ENCODE measurements at regions not wholly inside any gene's neighbourhood (a gene's known extent, or its start where the extent isn't known, plus 50 kb on each side); places are given as distances from the start of the nearest gene placed in this dataset.

DNA sequence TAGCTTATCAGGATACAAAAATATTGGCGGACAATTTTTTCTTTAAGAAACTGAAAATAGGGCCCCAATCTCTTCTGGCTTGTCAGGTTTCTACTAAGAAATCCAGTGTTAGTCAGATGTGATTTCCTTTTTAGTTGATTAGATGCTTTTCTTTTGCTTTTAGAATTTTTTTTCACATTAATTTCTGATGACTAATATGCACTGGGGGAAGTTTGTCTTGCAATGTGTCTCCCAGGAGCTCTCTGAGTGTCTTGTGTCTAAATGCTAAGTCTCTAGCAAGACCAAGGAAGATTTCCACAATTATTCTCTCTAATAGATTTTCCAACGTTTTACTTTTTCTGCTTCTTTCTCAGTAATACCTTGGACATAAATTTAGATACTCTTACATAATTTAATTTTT lies 559.8 kb upstream of the TYRP1 start:
- DNase-seq (ENCODE audit: low read depth), result no peak

DNA sequence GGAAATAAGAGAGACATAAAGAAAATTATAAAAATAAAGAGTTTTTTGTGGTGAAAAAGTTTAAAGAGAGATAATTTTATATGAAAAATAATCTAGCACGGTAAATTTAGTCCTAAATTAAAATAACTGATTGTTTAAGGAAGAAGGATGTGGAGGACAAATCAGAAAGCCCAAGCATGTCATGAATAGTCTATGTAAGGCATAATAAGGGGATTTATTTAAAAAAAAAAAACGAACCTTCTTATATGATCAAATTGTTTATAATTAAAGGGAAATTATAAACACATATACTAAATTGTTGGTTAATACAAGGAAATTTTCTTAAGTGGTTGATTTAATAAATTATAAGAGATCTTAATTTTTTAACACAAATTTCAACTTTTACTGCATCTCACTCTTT lies 551.8 kb upstream of the TYRP1 start:
- DNase-seq (ENCODE audit: low read depth), result no peak

DNA sequence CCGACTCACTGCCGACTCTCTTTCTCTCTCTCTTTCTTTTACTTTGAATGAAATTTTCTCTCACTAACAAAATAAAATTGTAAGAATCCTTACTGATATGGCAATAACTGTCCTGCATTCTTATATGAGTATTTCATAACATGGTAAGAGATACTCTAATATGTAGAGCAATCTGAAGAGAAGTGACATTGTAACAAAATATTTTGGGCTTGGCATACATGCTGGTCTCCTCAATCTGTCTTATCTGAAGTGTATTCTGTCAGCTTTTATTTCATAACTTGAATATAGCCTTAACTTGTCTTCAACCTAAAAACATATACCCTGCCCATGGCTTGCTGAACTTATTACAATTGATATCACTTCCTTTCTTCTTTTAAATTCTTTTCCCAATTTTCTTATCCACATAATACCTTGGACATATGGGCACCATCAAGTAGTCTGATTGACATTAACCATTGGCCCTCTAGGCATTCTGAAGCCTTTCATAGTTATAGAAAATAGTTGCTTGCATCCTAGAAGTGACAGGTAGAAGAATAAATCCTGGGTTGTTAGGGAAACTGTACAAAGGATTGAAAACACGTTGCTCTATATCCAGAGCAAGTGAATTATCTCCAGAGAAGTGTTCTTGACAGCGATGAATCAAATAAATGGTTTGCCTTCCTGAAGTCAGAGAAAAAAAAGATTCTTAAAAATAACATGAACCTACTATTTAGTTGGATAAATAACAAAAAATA lies 537.6 kb upstream of the TYRP1 start:
- DNase-seq (ENCODE audit: low read depth), result no peak

DNA sequence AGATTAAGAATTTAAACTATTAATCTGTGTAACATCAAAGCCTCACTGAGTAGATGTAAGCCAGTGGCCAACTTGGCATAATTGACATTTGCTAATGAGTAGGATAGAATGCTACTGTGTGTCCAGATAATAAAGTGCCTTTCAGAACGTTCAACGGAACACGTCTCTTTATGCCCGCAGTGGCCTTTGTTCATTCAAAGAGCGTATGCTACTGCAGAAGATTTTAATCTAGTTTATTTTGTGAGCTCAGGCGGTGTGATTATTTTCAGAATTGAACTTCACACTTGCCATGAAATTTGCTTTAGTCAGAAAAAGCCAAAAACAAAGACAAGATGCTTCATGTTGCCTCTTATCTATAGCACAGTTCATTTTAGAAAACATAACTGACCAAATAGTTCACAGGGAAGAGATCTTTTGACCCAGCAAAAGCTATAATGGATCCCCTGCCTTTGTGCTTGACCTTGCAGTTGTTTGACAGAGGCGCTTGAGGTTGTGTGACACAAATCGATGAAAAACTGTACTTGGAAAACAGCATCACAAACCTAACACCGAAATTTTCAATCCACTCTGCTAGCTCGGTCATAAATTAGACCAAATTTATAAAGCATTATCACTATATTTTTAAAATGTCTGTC lies 530.9 kb upstream of the TYRP1 start:
- no peak for DNase-seq (ENCODE audit: low read depth)

DNA sequence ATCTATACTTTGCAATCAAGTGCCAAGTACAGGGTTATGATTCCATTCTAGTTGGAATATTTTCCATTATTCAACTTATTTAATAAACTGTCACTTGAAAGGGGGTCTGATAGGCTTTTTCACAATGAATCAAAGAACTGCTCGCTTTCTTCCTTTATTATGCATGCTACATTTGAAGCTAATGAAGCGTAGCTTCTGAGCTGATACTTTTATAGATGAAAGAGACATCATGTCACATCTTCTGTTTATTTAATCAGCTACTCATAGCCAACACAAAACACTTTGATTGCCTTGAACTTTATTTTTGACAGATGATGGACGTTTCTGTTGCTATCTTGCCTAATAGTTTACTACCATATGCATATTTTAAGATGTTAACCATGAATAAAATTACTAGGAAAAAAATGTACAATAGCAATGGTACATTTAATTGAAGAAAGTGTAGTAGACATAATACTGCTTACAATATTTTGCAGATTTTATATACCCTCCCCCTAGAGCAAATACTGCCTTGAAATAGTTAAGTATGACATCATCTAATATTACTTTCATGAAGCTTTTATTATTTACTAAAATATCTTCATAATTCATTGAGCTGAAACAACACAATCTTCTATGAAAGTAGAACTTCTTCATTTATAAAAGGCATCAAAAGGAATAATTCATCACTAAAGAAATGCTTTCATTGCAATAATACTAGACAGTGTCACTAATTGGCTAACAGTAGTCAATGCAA lies 529.3 kb upstream of the TYRP1 start:
- DNase-seq (ENCODE audit: low read depth), result no peak

- no peak for DNase-seq (ENCODE audit: low read depth)
These were observed 526.7 kb upstream of the TYRP1 start for GRCh38 chr9:12166518-12166917.

- DNase-seq (ENCODE audit: low read depth), result no peak
These were observed 522.7 kb upstream of the TYRP1 start for GRCh38 chr9:12170456-12170855.

- DNase-seq (ENCODE audit: low read depth), result no peak
These were observed 514.6 kb upstream of the TYRP1 start for GRCh38 chr9:12178634-12179033.

GRCh38 chr9:12182806-12183205 lies 510.4 kb upstream of the TYRP1 start:
- no peak for DNase-seq (ENCODE audit: low read depth)

- DNase-seq (ENCODE audit: low read depth), result no peak
These were observed 509.9 kb upstream of the TYRP1 start for GRCh38 chr9:12183321-12183720.

DNA sequence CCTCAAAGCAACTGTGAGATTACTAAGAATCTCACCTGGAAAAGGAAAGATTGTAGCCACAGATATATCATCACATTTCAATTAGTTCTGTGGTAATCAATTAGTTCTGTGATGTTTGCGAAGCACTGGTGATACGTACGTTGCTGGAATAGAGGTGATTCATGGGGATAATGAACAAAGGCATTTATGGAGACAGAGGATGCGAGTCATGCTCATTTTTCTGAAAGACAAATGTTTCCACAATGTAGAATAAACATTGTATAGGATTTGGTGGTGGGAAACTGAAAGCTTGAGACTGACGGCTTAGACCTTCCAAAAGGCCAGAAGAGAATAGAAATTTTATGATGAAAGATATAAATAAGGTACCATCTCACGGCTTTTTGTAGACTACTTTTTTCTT lies 507.3 kb upstream of the TYRP1 start:
- no peak for DNase-seq (ENCODE audit: low read depth)

DNA sequence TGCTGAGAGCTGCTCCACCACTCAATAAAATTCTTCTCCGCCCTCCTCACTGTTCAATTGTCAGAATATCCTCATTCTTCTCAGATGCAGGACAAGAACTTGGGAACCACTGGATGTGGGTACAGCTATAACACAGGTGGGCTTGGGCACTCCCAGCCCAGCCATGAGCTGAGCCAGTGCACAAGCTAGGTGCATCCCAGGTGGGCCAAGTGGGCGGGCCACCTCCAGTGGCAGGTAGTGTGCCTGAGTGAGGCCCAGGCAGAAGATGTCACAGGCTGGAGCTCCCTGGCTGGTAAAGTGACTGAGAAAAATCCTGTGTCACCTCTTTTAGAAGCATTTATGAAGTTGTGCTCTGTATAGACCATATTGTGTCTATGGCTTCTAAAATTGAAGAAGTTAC lies 501.6 kb upstream of the TYRP1 start:
- no peak for DNase-seq (ENCODE audit: low read depth)

DNA sequence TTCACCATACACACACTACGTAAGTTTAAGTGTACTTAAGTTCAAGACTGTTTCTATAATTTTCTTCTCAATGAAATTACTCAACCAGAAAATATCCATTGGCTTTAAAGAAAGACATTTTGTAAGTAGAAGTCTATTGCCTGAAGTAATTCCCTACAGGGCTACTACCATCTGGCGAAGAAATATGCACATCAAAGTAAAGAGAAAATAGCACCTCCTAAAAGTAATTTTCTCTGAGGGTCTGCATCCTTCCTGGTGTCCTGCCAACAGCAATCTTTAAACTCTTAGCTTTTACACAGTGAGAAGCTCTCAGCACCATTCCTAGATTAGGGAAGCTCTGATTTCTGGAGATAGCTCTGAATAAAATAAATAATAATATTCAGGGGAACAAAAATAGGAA lies 498.5 kb upstream of the TYRP1 start:
- DNase-seq (ENCODE audit: low read depth), result no peak

GRCh38 chr9:12195456-12195855 lies 497.7 kb upstream of the TYRP1 start:
- DNase-seq (ENCODE audit: low read depth), result no peak

- DNase-seq (ENCODE audit: low read depth), result no peak
These were observed 488.7 kb upstream of the TYRP1 start for GRCh38 chr9:12204512-12204911.

DNA sequence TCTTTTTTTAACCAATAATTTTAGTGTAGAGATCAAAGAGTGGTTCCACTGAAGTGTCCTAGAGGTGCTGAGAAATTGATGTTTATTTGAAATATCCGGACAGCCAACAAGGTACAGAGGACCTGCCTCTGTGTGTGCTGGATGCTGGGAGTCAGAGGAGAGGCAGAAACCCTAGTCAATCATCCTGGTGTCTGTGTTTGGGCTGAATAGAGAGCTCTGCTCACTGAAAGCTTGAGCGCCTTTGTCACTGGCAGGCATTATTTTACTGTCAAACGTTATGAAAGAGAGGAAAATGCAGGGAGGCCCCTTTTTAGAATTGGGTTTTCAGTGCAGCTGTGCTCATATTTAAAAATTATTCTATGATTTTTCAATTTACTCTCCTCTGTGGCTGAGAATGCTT lies 480.3 kb upstream of the TYRP1 start:
- DNase-seq (ENCODE audit: low read depth), result no peak

GRCh38 chr9:12221470-12221869 lies 471.7 kb upstream of the TYRP1 start:
- DNase-seq (ENCODE audit: low read depth), result no peak

DNA sequence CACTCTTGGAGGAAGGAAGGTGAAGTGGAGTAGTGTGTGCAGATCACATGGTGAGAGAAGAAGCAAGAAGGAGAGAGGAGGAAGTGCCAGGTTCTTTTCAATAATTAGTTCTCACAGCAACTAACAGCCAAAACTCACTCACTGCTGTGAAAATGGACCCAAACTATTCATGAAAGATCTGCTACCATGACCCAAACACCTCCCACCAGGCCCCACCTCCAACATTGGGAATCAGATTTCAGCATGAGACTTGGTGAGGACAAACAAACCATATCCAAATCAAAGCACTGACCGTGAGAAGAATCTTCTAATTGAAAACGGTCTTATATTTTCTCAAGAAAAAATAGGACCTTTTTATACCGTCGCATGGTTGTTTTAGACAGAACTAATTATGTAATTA lies 468.7 kb upstream of the TYRP1 start:
- DNase-seq (ENCODE audit: low read depth), result no peak

DNA sequence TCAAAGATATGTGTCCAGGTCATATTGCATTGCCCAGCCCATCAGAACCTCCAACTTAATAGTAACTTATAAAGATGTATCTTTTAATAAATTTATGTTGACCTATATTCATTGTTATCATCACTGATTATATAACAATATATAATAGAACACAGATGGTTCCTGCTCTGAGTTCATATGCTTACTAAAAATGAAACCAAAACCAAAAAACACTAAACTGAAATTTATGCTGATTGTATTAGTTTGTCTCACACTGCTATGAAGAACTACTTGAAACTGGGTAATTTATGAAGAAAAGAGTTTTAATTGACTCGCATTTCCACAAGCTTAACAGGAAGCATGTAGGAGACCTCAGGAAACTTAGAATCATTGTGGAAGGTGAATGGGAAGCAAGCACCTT lies 462.5 kb upstream of the TYRP1 start:
- no peak for DNase-seq (ENCODE audit: low read depth)

GRCh38 chr9:12231832-12232231 lies 461.4 kb upstream of the TYRP1 start:
- no peak for DNase-seq (ENCODE audit: low read depth)

- no peak for DNase-seq (ENCODE audit: low read depth)
These were observed 460.3 kb upstream of the TYRP1 start for GRCh38 chr9:12232836-12233235.

- DNase-seq (ENCODE audit: low read depth), result no peak
These were observed 439.2 kb upstream of the TYRP1 start for GRCh38 chr9:12253941-12254340.

DNA sequence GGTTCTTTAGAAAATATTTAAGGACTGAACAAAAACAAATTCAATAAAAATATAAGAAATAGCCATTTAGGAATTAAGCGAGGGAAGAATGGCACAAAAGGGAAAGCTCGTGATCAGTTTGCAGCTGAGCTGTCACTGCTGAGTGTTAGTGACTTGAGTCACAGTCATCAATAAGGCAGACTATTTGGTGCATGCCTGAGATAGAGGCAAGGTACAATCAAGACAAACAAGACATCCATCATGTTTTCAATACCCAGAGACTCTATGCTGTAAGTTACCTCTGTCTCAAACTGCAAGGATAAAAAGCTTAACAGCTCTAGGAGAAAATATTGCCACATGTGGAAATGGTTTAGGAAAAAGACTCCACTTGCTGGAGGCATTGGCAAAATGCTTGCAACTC lies 426.4 kb upstream of the TYRP1 start:
- DNase-seq (ENCODE audit: low read depth), result no peak

Measured in renal cortical epithelial cell (primary cell).